GM12891 (cell line): ENCODE measurements at regions not wholly inside any gene's neighbourhood (a gene's known extent, or its start where the extent isn't known, plus 50 kb on each side); places are given as distances from the start of the nearest gene placed in this dataset.

Source experiments
- POLR2A ChIP-seq: IDR thresholded peaks from 2 replicates; pipeline ENCODE4 v1.6.1; 2011; ENCODE audit warnings: low read depth, low read length, control low read depth
- POLR2AphosphoS5 ChIP-seq: IDR thresholded peaks from 2 replicates; pipeline ENCODE4 v1.6.1; 2011; ENCODE audit warnings: low read depth, low read length, control low read depth

DNA sequence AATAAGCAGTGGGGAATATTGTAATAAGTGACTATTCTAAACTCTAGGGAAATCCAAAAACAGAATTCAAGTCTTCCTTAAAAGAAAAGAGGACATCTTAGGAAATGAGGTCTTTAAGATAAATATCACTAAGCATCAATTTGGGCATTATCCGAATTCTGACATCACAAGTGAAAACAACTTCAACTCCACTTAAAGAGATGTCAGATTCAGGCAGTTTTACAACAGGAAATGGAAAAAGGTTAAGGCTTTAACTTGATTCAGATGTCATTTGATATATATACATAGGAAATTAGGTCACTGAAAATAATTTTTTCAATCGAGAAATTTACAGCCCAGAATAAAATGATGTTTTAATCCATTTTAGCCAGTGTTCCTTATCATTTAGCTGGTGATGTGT lies 435.4 kb downstream of the SETD4 start:
- TF ChIP-seq POLR2A (no peak), POLR2AphosphoS5 (no peak)
